HepG2 (cell line): ENCODE measurements at regions not wholly inside any gene's neighbourhood (a gene's known extent, or its start where the extent isn't known, plus 50 kb on each side); places are given as distances from the start of the nearest gene placed in this dataset.

ENCODE experiments used
- ASH2L ChIP-seq: fragments of 300-600, 200-600 bp; sonication (generic); IDR thresholded peaks from 2 replicates; pipeline ENCODE4 v1.7.0; 2017; ENCODE audit warnings: low read depth, mild to moderate bottlenecking, moderate library complexity, mixed read lengths, low read length; ENCODE audit not compliant: insufficient read length
- DNMT1 ChIP-seq: sonication (generic); formaldehyde crosslinking; IDR thresholded peaks from 2 replicates; pipeline ENCODE4 v1.5.1; 2020; ENCODE audit warnings: mild to moderate bottlenecking, missing genetic modification reagents
- KDM1A ChIP-seq: IDR thresholded peaks from 2 replicates; pipeline ENCODE4 v1.6.1; 2016; ENCODE audit warnings: missing compliant biosample characterization
- MLLT10 ChIP-seq: sonication (generic); formaldehyde crosslinking; IDR thresholded peaks from 2 replicates; pipeline ENCODE4 v1.4.0; 2020; ENCODE audit warnings: missing genetic modification reagents
- MTF1 ChIP-seq: sonication (generic); formaldehyde crosslinking; IDR thresholded peaks from 2 replicates; pipeline ENCODE4 v1.5.0; 2020; ENCODE audit warnings: missing genetic modification reagents
- NFATC3 ChIP-seq: sonication (generic); formaldehyde crosslinking; IDR thresholded peaks from 2 replicates; pipeline ENCODE4 v1.5.1; 2020; ENCODE audit warnings: mild to moderate bottlenecking, missing genetic modification reagents
- POGZ ChIP-seq: sonication (generic); formaldehyde crosslinking; IDR thresholded peaks from 2 replicates; pipeline ENCODE4 v1.4.0; 2020; ENCODE audit warnings: mild to moderate bottlenecking, missing genetic modification reagents
- SRSF4 ChIP-seq: fragments of 200-400 bp; formaldehyde crosslinking; IDR thresholded peaks from one replicate; pipeline ENCODE4 v1.6.1; 2018; ENCODE audit warnings: mild to moderate bottlenecking, low read depth, low read length, moderate library complexity; ENCODE audit not compliant: poor library complexity, severe bottlenecking
- TEAD3 ChIP-seq: optimal IDR thresholded peaks from 2 replicates; pipeline ENCODE3; 2016; ENCODE audit warnings: borderline replicate concordance
- ZNF432 ChIP-seq: sonication (generic); formaldehyde crosslinking; IDR thresholded peaks from 2 replicates; pipeline ENCODE4 v1.5.0; 2020; ENCODE audit warnings: missing genetic modification reagents, mild to moderate bottlenecking, borderline replicate concordance
- TF ChIP-seq, protein P1 (sequence below): sonication (generic); formaldehyde crosslinking; IDR thresholded peaks from 2 replicates; pipeline ENCODE4 v1.4.0; 2020; ENCODE audit warnings: mild to moderate bottlenecking, missing genetic modification reagents
- TF ChIP-seq, protein P2 (sequence below): sonication (generic); formaldehyde crosslinking; IDR thresholded peaks from 2 replicates; pipeline ENCODE4 v1.4.0; 2020; ENCODE audit warnings: low read depth, missing genetic modification reagents
- TF ChIP-seq, protein P3 (sequence below): sonication (generic); formaldehyde crosslinking; IDR thresholded peaks from 2 replicates; pipeline ENCODE4 v1.4.0; 2020; ENCODE audit warnings: mild to moderate bottlenecking, missing genetic modification reagents, borderline replicate concordance
- TF ChIP-seq, protein P4 (sequence below): sonication (generic); formaldehyde crosslinking; IDR thresholded peaks from 2 replicates; pipeline ENCODE4 v1.5.0; 2020; ENCODE audit warnings: mild to moderate bottlenecking, missing genetic modification reagents, moderate library complexity

DNA sequence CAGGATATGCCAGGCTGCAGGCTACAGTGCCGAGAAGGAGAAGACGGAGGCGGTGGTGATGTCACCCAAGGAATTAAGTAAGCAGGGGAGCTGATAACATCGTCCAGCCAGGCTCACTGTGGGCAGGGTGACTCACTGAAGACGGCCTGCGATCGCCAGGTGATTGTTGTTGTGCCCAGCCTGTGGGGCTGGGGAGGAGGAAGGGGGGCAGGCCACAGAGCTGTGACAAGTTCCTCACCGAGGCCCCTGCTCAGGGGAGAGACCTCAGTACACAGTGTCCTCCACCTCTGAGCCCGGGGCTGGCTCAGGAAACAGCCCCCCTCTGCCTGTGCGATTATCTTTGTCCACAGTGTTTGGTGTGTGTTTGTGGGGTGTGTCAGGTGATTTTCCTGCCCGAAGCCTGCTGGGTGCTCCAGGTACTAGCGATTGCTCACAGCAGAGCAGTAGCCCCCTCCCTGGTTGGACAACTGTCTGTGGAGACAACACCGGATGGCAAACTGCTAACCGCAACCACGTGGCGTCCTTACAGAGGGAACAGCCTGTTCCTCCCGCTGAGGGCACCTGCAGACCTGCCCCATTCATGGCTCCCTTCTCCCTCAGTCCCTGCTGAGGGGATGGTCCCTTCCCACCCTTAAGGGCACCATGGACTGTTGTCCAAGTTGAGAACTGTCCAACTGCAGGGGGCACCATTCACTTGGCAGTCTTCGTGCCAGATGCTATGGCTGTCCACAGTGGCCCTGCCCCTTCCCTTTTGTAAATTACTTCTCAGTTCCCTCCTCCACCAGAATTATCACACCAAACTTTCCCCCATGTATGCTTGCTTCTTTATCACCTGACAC, 95.1 kb downstream of the ZFP36L2 start (continued):
- TF ChIP-seq, protein P1, sequence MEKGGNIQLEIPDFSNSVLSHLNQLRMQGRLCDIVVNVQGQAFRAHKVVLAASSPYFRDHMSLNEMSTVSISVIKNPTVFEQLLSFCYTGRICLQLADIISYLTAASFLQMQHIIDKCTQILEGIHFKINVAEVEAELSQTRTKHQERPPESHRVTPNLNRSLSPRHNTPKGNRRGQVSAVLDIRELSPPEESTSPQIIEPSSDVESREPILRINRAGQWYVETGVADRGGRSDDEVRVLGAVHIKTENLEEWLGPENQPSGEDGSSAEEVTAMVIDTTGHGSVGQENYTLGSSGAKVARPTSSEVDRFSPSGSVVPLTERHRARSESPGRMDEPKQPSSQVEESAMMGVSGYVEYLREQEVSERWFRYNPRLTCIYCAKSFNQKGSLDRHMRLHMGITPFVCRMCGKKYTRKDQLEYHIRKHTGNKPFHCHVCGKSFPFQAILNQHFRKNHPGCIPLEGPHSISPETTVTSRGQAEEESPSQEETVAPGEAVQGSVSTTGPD, result no peak
- TF ChIP-seq ZNF432 (CRISPR knock-in tag) (no peak), DNMT1 (CRISPR knock-in tag) (peak; percentile 77; the same call in 1 of the 2 replicates), ASH2L (no peak), KDM1A (CRISPR knock-in tag) (peak; percentile 82; the same call in 1 of the 2 replicates), MTF1 (CRISPR knock-in tag) (no peak), MLLT10 (no peak), SRSF4 (no peak), POGZ (peak; percentile 88), NFATC3 (CRISPR knock-in tag) (no peak), TEAD3 (CRISPR knock-in tag) (peak; percentile 56)
- TF ChIP-seq, protein P2, sequence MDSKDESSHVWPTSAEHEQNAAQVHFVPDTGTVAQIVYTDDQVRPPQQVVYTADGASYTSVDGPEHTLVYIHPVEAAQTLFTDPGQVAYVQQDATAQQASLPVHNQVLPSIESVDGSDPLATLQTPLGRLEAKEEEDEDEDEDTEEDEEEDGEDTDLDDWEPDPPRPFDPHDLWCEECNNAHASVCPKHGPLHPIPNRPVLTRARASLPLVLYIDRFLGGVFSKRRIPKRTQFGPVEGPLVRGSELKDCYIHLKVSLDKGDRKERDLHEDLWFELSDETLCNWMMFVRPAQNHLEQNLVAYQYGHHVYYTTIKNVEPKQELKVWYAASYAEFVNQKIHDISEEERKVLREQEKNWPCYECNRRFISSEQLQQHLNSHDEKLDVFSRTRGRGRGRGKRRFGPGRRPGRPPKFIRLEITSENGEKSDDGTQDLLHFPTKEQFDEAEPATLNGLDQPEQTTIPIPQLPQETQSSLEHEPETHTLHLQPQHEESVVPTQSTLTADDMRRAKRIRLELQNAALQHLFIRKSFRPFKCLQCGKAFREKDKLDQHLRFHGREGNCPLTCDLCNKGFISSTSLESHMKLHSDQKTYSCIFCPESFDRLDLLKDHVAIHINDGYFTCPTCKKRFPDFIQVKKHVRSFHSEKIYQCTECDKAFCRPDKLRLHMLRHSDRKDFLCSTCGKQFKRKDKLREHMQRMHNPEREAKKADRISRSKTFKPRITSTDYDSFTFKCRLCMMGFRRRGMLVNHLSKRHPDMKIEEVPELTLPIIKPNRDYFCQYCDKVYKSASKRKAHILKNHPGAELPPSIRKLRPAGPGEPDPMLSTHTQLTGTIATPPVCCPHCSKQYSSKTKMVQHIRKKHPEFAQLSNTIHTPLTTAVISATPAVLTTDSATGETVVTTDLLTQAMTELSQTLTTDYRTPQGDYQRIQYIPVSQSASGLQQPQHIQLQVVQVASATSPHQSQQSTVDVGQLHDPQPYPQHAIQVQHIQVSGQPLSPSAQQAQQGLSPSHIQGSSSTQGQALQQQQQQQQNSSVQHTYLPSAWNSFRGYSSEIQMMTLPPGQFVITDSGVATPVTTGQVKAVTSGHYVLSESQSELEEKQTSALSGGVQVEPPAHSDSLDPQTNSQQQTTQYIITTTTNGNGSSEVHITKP (CRISPR knock-in tag), result peak; percentile 77
- TF ChIP-seq, protein P3, sequence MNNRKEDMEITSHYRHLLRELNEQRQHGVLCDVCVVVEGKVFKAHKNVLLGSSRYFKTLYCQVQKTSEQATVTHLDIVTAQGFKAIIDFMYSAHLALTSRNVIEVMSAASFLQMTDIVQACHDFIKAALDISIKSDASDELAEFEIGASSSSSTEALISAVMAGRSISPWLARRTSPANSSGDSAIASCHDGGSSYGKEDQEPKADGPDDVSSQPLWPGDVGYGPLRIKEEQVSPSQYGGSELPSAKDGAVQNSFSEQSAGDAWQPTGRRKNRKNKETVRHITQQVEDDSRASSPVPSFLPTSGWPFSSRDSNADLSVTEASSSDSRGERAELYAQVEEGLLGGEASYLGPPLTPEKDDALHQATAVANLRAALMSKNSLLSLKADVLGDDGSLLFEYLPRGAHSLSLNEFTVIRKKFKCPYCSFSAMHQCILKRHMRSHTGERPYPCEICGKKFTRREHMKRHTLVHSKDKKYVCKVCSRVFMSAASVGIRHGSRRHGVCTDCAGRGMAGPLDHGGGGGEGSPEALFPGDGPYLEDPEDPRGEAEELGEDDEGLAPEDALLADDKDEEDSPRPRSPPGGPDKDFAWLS (CRISPR knock-in tag), result no peak
- TF ChIP-seq, protein P4, sequence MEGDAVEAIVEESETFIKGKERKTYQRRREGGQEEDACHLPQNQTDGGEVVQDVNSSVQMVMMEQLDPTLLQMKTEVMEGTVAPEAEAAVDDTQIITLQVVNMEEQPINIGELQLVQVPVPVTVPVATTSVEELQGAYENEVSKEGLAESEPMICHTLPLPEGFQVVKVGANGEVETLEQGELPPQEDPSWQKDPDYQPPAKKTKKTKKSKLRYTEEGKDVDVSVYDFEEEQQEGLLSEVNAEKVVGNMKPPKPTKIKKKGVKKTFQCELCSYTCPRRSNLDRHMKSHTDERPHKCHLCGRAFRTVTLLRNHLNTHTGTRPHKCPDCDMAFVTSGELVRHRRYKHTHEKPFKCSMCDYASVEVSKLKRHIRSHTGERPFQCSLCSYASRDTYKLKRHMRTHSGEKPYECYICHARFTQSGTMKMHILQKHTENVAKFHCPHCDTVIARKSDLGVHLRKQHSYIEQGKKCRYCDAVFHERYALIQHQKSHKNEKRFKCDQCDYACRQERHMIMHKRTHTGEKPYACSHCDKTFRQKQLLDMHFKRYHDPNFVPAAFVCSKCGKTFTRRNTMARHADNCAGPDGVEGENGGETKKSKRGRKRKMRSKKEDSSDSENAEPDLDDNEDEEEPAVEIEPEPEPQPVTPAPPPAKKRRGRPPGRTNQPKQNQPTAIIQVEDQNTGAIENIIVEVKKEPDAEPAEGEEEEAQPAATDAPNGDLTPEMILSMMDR (CRISPR knock-in tag), result peak; percentile 96
